Adrenal gland (tissue), 5 donors: ENCODE measurements at regions not wholly inside any gene's neighbourhood (a gene's known extent, or its start where the extent isn't known, plus 50 kb on each side); places are given as distances from the start of the nearest gene placed in this dataset.

Experiments used
- POLR2A ChIP-seq, 2 donors: fragments of 450-650 bp; IDR thresholded peaks; one replicate each; pipeline ENCODE4 v1.6.1; 2017; ENCODE audit warnings: antibody characterized with exemption in 2 of 2, mild to moderate bottlenecking in 2 of 2, moderate library complexity in 1 of 2
- TF ChIP-seq, protein P1 (sequence below), 6 experiments: fragments of 450-650 bp in 4 of 6; fragments of 200-600 bp in 2 of 6; sonication (generic) in 1 of 6; IDR thresholded peaks; 1 replicate in 5 of 6; 2 replicates in 1 of 6; pipeline versions ENCODE4 v1.5.1 to v1.8.0; 2016 to 2021; ENCODE audit warnings: antibody characterized with exemption in 6 of 6, mild to moderate bottlenecking in 2 of 6, moderate library complexity in 1 of 6
- donor health status: DM: no; HTN: no; CAD: no.

DNA sequence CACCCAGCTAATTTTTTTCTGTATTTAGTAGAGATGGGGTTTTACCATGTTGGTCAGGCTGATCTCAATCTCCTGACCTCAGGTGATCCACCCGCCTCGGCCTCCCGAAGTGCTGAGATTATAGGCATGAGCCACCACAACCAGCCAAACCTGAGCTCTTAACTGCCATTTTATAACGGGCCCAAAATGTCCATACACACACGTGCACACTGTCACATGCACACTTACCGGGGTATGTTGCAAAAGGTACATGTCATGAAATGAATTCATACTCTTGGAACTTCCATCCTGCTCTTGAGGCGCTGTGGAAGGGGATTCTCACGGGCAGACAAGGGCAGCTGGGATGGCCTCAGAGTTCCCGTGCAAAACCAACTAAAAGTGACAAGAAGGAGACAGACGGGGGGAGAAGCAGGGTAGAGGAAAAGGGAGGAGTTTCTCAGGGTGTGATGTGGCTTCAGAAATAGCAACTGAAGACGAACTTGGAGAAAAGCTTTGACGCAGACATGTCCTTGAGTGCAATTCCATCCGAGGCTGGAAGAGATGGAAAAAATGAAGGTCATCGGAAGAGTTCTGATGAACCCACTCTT lies 110.9 kb downstream of the BDH1 start:
- TF ChIP-seq POLR2A (IDR thresholded peaks at IDR 0.05): no peak
- TF ChIP-seq, protein P1, sequence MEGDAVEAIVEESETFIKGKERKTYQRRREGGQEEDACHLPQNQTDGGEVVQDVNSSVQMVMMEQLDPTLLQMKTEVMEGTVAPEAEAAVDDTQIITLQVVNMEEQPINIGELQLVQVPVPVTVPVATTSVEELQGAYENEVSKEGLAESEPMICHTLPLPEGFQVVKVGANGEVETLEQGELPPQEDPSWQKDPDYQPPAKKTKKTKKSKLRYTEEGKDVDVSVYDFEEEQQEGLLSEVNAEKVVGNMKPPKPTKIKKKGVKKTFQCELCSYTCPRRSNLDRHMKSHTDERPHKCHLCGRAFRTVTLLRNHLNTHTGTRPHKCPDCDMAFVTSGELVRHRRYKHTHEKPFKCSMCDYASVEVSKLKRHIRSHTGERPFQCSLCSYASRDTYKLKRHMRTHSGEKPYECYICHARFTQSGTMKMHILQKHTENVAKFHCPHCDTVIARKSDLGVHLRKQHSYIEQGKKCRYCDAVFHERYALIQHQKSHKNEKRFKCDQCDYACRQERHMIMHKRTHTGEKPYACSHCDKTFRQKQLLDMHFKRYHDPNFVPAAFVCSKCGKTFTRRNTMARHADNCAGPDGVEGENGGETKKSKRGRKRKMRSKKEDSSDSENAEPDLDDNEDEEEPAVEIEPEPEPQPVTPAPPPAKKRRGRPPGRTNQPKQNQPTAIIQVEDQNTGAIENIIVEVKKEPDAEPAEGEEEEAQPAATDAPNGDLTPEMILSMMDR (IDR thresholded peaks at IDR 0.05): no peak
